ENCODE measurements at regions not wholly inside any gene's neighbourhood (a gene's known extent, or its start where the extent isn't known, plus 50 kb on each side); places are given as distances from the start of the nearest gene placed in this dataset.

DNA sequence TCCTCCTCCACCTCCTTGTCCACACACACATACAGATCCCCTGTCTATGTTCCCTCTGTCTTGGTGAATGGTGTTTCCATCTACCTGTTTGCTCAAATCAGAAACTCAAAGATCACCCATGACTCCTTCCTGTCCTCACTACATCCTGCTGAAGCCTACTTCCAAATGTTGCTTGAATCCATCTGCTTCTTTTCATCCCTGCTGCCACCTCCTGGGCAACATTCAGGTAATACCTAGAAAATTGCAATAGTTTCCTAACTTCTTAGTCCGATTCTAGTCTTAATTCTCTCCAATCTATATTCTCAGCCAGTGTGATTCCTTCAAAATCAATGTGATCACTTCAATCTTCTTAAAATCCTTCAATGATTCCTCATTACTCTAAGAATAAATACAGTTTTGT, 155.5 kb upstream of the STARD13 start:
- Histone ChIP-seq H3K4me1 (ENCODE audit: control insufficient read depth in 5 of 5, insufficient read depth in 5 of 5, low read length in 5 of 5) (no peaks in the 10 kb centered on the region), H3K27me3 (ENCODE audit: control insufficient read depth in 5 of 5, insufficient read depth in 4 of 5, low read length in 5 of 5) (no peaks in the 10 kb centered on the region), H3K4me3 (ENCODE audit: low read depth in 1 of 5, low read length in 5 of 5) (no peak overlapping the region), H3K36me3 (ENCODE audit: control insufficient read depth in 5 of 5, insufficient read depth in 5 of 5, low read length in 5 of 5) (no peaks in the 10 kb centered on the region), H3K9me3 (ENCODE audit: control insufficient read depth in 5 of 5, low read length in 5 of 5) (no peaks in the 10 kb centered on the region), H3K27ac (ENCODE audit: low read depth, low read length) (no peak overlapping the region), H3K9ac (ENCODE audit: low read length in 5 of 5) (no peak overlapping the region)

DNA sequence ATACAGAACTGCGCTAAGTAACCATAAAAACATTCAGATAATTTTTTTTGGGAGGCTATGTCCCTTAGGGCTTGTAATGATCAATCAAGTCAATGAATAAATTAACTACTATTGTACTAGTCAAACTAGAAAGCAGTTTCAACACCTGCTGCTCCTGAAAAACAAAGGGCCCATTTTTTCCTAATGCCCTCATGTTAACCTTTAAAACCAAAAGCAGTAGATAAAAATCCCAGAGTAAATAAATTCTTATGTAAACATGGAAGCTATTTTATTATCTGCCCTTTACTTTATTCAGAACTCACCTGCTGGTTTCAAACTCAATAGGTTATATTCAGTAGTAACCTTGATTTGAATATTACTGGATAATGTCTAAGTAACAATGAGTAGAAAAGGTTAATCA, 159.5 kb upstream of the STARD13 start:
- Histone ChIP-seq H3K9me3 (ENCODE audit: control insufficient read depth in 5 of 5, low read length in 5 of 5) (no peaks in the 10 kb centered on the region), H3K27ac (ENCODE audit: low read depth, low read length) (no peak overlapping the region), H3K27me3 (ENCODE audit: control insufficient read depth in 5 of 5, insufficient read depth in 4 of 5, low read length in 5 of 5) (no peaks in the 10 kb centered on the region), H3K36me3 (ENCODE audit: control insufficient read depth in 5 of 5, insufficient read depth in 5 of 5, low read length in 5 of 5) (no peaks in the 10 kb centered on the region), H3K9ac (ENCODE audit: low read length in 5 of 5) (no peak overlapping the region), H3K4me3 (ENCODE audit: low read depth in 1 of 5, low read length in 5 of 5) (no peak overlapping the region), H3K4me1 (ENCODE audit: control insufficient read depth in 5 of 5, insufficient read depth in 5 of 5, low read length in 5 of 5) (no peaks in the 10 kb centered on the region)

- H3K9me3 ChIP-seq (ENCODE audit: control insufficient read depth in 5 of 5, low read length in 5 of 5) = no peaks in the 10 kb centered on the region
- H3K4me3 ChIP-seq (ENCODE audit: low read depth in 1 of 5, low read length in 5 of 5) = no peak overlapping the region
- no peaks in the 10 kb centered on the region for H3K27me3 ChIP-seq (ENCODE audit: control insufficient read depth in 5 of 5, insufficient read depth in 4 of 5, low read length in 5 of 5)
- H3K27ac ChIP-seq (ENCODE audit: low read depth, low read length) = no peak overlapping the region
- no peaks in the 10 kb centered on the region for H3K4me1 ChIP-seq (ENCODE audit: control insufficient read depth in 5 of 5, insufficient read depth in 5 of 5, low read length in 5 of 5)
- no peak overlapping the region for H3K9ac ChIP-seq (ENCODE audit: low read length in 5 of 5)
- H3K36me3 ChIP-seq (ENCODE audit: control insufficient read depth in 5 of 5, insufficient read depth in 5 of 5, low read length in 5 of 5) = no peaks in the 10 kb centered on the region
Measured at GRCh38 chr13:33445476-33445875, 159.9 kb upstream of the STARD13 start.

GRCh38 chr13:33446821-33447725, 161.5 kb upstream of the STARD13 start:
- H3K4me1 ChIP-seq (ENCODE audit: control insufficient read depth in 5 of 5, insufficient read depth in 5 of 5, low read length in 5 of 5) = no peaks in the 10 kb centered on the region
- H3K9me3 ChIP-seq (ENCODE audit: control insufficient read depth in 5 of 5, low read length in 5 of 5) = no peaks in the 10 kb centered on the region
- no peaks in the 10 kb centered on the region for H3K36me3 ChIP-seq (ENCODE audit: control insufficient read depth in 5 of 5, insufficient read depth in 5 of 5, low read length in 5 of 5)
- no peak overlapping the region for H3K27ac ChIP-seq (ENCODE audit: low read depth, low read length)
- H3K9ac ChIP-seq (ENCODE audit: low read length in 5 of 5) = no peak overlapping the region
- H3K4me3 ChIP-seq (ENCODE audit: low read depth in 1 of 5, low read length in 5 of 5) = no peak overlapping the region
- no peaks in the 10 kb centered on the region for H3K27me3 ChIP-seq (ENCODE audit: control insufficient read depth in 5 of 5, insufficient read depth in 4 of 5, low read length in 5 of 5)

- Histone ChIP-seq H3K9me3 (ENCODE audit: control insufficient read depth in 5 of 5, low read length in 5 of 5) (no peaks in the 10 kb centered on the region), H3K9ac (ENCODE audit: low read length in 5 of 5) (no peak overlapping the region), H3K4me1 (ENCODE audit: control insufficient read depth in 5 of 5, insufficient read depth in 5 of 5, low read length in 5 of 5) (peaks cover 0 to 11% (median 8%) of the 10 kb centered on the region in 5 donors), H3K27me3 (ENCODE audit: control insufficient read depth in 5 of 5, insufficient read depth in 4 of 5, low read length in 5 of 5) (no peaks in the 10 kb centered on the region), H3K27ac (ENCODE audit: low read depth, low read length) (no peak overlapping the region), H3K36me3 (ENCODE audit: control insufficient read depth in 5 of 5, insufficient read depth in 5 of 5, low read length in 5 of 5) (no peaks in the 10 kb centered on the region), H3K4me3 (ENCODE audit: low read depth in 1 of 5, low read length in 5 of 5) (no peak overlapping the region)
Measured at GRCh38 chr13:33448889-33449288, 163.3 kb upstream of the STARD13 start.

DNA sequence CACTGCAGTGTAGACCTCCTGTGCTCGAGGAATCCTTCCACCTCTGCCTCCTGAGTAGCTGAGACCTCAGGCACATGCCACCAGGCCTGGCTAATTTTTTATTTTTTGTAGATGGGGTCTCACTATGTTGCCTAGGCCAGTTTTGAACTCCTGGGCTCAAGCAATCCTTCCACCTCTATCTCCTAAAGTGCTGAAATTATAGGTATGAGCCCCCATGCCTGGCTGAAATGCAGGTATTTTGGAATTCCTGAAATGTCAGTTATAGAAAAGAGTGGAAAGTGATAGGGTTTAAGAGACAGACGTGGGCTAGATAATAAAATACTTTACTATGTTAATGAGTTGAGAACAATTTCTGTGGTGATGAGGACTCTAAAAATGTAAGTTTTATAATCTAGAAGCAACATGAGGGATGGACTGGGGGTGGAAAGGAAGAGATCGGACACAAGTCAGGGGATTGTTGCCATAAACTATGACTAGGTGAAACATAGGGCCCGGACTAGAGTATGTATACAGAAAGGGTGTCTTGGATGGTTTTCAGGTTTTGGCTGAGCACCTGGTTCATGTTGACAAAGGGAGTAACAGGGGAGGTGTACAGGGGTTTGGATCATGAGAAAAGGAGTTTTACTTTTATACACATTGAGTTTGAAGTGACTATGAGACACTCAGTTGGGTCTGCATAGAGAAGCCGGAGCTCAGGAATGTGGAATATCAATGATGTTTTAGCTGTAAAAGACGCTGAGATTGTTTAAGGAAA, 165.6 kb upstream of the STARD13 start:
- Histone ChIP-seq H3K27me3 (ENCODE audit: control insufficient read depth in 5 of 5, insufficient read depth in 4 of 5, low read length in 5 of 5) (no peaks in the 10 kb centered on the region), H3K9ac (ENCODE audit: low read length in 5 of 5) (no peak overlapping the region), H3K36me3 (ENCODE audit: control insufficient read depth in 5 of 5, insufficient read depth in 5 of 5, low read length in 5 of 5) (no peaks in the 10 kb centered on the region), H3K27ac (ENCODE audit: low read depth, low read length) (no peak overlapping the region), H3K9me3 (ENCODE audit: control insufficient read depth in 5 of 5, low read length in 5 of 5) (no peaks in the 10 kb centered on the region), H3K4me1 (ENCODE audit: control insufficient read depth in 5 of 5, insufficient read depth in 5 of 5, low read length in 5 of 5) (peaks cover 0 to 11% (median 9%) of the 10 kb centered on the region in 5 donors), H3K4me3 (ENCODE audit: low read depth in 1 of 5, low read length in 5 of 5) (no peak overlapping the region)

- no peaks in the 10 kb centered on the region for H3K27me3 ChIP-seq (ENCODE audit: control insufficient read depth in 5 of 5, insufficient read depth in 4 of 5, low read length in 5 of 5)
- H3K9me3 ChIP-seq (ENCODE audit: control insufficient read depth in 5 of 5, low read length in 5 of 5) = peaks cover 0 to 5% (median 0%) of the 10 kb centered on the region in 5 donors
- H3K27ac ChIP-seq (ENCODE audit: low read depth, low read length) = no peak overlapping the region
Measured at GRCh38 chr13:33452873-33453517, 167.4 kb upstream of the STARD13 start.

DNA sequence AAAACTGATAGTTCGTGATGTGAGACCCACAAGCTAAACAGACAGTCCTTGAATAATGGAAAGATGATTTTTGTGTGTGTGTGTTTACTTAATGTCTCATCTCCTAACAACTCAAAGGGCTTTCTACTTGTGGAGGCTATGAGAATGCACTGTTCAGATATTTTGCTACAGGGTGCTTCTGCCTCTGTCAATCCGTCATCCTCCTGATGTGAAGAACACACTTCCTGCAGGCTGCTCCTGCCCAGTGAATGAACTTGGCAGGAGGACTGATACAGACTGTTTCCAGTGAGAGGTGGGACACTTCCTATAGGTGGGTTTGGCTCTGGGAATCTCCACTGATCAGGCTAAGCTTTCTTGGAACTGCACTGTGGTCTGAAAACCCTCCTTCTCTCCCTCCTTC, 168.4 kb upstream of the STARD13 start:
- Histone ChIP-seq H3K9ac (ENCODE audit: low read length in 5 of 5) (no peak overlapping the region), H3K27ac (ENCODE audit: low read depth, low read length) (no peak overlapping the region), H3K4me3 (ENCODE audit: low read depth in 1 of 5, low read length in 5 of 5) (no peak overlapping the region)

More at GRCh38 chr13:33452873-33453517, 167.4 kb upstream of the STARD13 start:
- no peaks in the 10 kb centered on the region for H3K36me3 ChIP-seq (ENCODE audit: control insufficient read depth in 5 of 5, insufficient read depth in 5 of 5, low read length in 5 of 5)
- no peak overlapping the region for H3K9ac ChIP-seq (ENCODE audit: low read length in 5 of 5)
- no peak overlapping the region for H3K4me3 ChIP-seq (ENCODE audit: low read depth in 1 of 5, low read length in 5 of 5)
- H3K4me1 ChIP-seq (ENCODE audit: control insufficient read depth in 5 of 5, insufficient read depth in 5 of 5, low read length in 5 of 5) = peaks cover 0 to 11% (median 9%) of the 10 kb centered on the region in 5 donors

DNA sequence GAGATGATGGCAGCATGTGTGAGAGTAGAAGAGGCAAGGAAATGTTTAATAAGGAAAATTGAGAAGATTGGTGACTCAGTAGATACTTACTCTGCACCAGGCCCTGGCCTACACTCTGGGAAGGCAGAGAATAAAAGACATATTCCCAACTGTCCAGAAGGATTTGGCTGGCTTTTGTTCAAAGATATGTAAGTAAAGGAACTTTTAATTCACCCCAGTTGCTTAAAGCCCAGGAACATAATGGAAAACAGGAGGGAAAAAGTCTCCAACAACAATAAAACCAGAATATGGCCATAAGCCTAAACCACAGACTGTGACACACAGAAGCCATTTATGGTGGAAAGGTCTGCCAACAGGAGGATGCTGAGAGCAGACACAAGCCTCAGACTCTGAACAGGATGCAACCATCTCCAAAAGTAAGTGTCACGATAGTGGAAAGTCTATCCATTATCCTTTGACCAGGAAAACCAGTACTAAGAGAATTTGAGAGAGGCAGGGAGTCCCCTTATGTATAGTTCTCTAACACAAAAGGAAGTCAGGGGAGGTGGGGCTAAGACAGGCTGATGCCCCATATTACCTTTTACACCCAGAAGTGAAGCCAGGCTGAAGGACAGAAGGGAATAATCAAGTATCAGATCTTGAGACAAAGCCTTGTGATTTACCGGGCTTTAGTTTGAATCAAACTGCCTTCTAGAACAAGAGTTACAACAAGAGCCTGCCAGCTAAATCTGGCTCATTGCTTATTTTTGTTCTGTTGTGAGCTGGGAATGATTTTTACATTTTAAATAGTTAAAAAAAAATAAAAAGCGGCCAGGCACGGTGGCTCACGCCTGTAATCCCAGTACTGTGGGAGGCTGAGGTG, 169.5 kb upstream of the STARD13 start:
- H3K27me3 ChIP-seq (ENCODE audit: control insufficient read depth in 5 of 5, insufficient read depth in 4 of 5, low read length in 5 of 5) = no peaks in the 10 kb centered on the region
- no peak overlapping the region for H3K9ac ChIP-seq (ENCODE audit: low read length in 5 of 5)
- H3K36me3 ChIP-seq (ENCODE audit: control insufficient read depth in 5 of 5, insufficient read depth in 5 of 5, low read length in 5 of 5) = no peaks in the 10 kb centered on the region
- peaks cover 0 to 9% (median 5%) of the 10 kb centered on the region in 5 donors for H3K9me3 ChIP-seq (ENCODE audit: control insufficient read depth in 5 of 5, low read length in 5 of 5)
- no peak overlapping the region for H3K4me3 ChIP-seq (ENCODE audit: low read depth in 1 of 5, low read length in 5 of 5)
- no peak overlapping the region for H3K27ac ChIP-seq (ENCODE audit: low read depth, low read length)
- H3K4me1 ChIP-seq (ENCODE audit: control insufficient read depth in 5 of 5, insufficient read depth in 5 of 5, low read length in 5 of 5) = peaks cover 0 to 11% (median 9%) of the 10 kb centered on the region in 5 donors

More for the DNA sequence above, 168.4 kb upstream of the STARD13 start:
- H3K9me3 ChIP-seq (ENCODE audit: control insufficient read depth in 5 of 5, low read length in 5 of 5) = peaks cover 0 to 5% (median 0%) of the 10 kb centered on the region in 5 donors
- H3K4me1 ChIP-seq (ENCODE audit: control insufficient read depth in 5 of 5, insufficient read depth in 5 of 5, low read length in 5 of 5) = peaks cover 0 to 11% (median 9%) of the 10 kb centered on the region in 5 donors
- H3K27me3 ChIP-seq (ENCODE audit: control insufficient read depth in 5 of 5, insufficient read depth in 4 of 5, low read length in 5 of 5) = no peaks in the 10 kb centered on the region
- H3K36me3 ChIP-seq (ENCODE audit: control insufficient read depth in 5 of 5, insufficient read depth in 5 of 5, low read length in 5 of 5) = no peaks in the 10 kb centered on the region

Data from subcutaneous abdominal adipose tissue (tissue), 5 donors.